ENCODE measurements at regions not wholly inside any gene's neighbourhood (a gene's known extent, or its start where the extent isn't known, plus 50 kb on each side); places are given as distances from the start of the nearest gene placed in this dataset.

- no peak for DNase-seq (ENCODE audit: low spot score)
Observed at GRCh38 chr2:136572335-136572734, 193.0 kb upstream of the THSD7B start.

- no peak for DNase-seq (ENCODE audit: low spot score)
Observed at GRCh38 chr2:136557203-136557602, 208.1 kb upstream of the THSD7B start.

DNA sequence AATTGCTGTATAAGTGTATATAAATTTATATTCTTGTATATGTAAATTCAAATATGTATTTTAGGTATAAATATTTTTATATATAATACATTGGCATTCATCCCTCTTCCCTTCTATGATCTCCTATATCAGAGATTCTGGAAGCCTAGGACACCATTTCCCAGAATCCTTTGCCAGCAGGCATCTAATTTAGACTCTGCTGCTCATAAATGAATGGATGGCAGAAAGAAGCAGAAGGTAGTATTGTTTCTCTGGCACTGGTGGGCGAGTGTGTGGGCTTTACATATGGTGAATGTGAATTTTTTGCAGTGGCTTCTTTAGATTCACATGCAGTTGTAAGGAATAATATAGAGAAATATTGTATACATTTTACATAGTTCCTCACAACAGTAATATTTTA lies 215.2 kb upstream of the THSD7B start:
- DNase-seq (ENCODE audit: low spot score): no peak

DNA sequence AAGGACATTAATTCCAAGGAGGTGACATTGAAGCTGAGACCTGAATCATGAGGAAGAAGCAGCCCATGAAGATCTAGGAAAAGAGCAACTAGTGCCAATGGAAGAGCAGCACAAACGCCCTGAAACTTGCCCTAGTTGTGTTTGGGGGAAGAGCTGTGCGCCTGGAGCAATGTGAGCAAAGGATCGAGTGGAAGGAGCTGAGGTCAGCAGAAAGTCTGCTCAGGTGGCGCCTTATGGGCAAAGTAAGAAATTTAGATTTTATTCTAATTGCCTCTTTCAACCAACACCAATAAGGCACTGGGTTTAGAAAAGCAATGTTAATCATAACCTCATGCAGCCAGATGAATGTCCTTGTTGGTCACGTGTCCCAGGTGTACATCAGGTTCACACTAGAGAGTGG lies 226.0 kb upstream of the THSD7B start:
- no peak for DNase-seq (ENCODE audit: low spot score)

DNA sequence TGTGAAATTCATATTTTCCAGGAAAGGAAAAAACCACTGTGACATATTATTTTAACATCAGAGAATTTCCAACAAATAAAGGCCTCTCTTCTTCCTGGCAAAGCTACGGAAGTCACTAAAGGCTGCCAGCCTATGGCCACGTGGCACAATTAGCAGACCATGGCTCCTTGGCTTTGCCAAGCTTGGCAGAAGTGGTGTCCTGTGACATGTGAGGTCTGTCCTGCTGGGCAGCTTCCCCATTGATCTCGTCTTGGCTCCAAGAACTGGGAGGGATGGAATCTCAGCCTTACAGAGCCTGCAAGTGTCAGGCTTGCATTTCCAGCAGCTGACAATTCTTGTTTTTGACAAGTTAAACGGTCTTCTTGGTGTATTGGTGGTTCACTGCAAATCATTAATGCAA lies 226.9 kb upstream of the THSD7B start:
- no peak for DNase-seq (ENCODE audit: low spot score)

GRCh38 chr2:136534811-136535210 lies 230.5 kb upstream of the THSD7B start:
- DNase-seq (ENCODE audit: low spot score): no peak

DNA sequence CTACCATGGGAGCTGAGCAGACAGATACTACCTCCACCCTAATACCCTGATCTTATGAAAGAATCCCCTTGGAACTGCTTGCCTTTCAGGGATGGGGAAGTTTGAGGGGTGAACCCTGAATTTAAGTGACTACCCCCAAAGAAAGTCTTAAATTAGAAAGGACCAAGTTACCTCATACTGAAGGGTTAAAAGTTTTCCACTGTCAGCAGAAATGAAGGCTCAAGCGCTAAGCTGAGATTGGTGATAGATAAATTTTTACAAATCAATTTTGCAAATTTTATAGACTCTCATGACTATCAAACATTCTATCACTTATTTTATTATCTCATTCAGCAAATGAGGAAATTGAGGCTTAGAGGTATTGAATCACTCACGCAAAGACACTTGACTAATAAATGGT lies 233.2 kb upstream of the THSD7B start:
- DNase-seq (ENCODE audit: low spot score): no peak

DNA sequence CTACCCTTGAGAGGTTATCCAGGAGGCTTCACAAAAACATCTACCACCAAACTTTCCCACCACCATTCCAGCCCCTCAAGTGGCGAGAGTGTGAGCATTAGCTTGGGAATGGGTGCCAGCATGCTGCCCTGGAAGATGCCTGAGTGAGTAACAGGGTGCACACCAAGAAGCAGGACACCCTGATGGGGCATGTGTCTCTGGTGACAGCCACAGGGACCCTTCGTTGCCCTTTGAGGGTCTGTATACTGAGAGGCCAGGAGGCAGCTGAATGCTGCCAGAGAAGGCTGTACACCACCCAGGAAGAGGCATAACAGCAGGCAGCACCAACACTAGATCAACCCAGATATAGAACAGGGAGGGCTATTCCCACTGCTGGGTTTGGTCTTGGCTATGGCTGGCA lies 233.6 kb upstream of the THSD7B start:
- no peak for DNase-seq (ENCODE audit: low spot score)

GRCh38 chr2:136530146-136530545 lies 235.2 kb upstream of the THSD7B start:
- no peak for DNase-seq (ENCODE audit: low spot score)

DNA sequence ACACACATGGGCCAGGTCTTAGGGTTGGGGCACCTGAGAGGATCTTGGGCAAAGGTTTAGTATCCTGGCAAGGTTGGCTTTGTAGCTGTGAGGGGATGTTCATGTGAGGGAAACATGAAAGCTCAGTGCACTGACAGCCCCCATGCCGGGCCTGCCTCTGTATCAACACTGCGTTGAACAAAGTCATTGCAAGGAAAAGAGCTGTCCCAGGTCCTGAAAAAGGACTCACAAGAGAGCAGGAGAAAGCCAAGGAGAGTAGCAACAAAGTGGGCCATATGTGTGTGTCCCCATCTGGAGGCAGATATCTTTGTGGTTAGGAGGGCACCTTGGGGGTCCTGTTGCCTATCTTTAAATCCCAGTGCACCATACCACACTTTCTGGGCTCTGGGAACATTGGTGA lies 237.8 kb upstream of the THSD7B start:
- DNase-seq (ENCODE audit: low spot score): no peak

DNA sequence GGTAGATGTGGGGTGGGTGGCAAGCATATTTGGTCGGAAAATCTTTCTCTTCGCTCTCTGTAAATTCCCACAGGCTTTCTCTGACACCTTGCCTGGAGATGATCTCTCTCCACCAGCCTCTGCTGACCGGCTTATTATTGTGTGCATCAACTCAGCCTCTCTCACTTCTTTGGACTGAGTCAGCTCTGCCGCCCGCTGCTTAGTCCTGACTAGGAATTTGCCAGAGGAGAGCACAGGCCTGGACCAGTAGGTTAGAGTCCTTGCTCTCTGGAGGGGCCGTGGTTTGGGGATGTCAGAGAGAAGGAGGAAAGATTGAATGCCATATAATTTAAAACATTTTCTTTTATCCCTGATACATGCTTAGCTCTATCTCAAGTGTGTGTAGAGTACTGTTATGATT lies 242.6 kb upstream of the THSD7B start:
- no peak for DNase-seq (ENCODE audit: low spot score)

GRCh38 chr2:136517716-136518115 lies 247.6 kb upstream of the THSD7B start:
- DNase-seq (ENCODE audit: low spot score): no peak

DNA sequence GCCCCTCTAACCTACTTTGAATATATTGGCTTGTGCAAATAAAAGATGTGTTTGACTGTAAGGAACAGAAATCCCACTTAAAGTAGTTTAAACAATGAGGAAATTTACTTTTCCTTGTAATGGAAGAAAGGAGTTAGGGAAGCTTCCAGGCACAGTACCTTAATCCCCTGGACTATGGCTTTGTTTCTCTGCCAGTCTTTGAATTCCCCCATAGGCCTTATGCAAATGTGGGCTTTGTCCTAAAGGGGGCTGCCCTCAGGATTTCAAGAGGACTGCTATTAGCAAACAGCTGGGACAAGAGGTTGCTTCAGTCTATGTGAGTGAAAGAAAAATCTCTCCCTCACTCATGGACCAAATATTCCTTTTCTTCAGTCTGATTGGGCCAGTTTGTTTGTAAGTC lies 255.1 kb upstream of the THSD7B start:
- no peak for DNase-seq (ENCODE audit: low spot score)

DNA sequence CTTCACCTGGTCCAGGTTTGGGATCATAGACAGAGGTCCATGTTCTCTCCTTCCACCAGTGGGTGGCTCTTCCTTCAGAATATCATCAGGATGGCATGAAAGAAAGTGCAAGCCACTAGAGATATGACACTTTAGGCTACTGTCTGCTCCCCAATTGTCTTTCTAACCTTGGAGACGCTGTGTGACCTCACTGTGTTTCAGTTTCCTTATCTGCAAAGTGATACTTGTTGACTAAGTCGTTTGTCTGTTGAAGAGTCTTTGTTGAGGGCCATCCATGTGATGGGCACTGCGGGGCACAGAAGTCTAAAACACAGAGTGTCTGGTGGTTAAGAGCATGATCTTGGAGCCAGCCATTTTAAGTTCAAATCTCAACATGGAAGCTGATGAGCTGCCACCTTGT lies 259.9 kb upstream of the THSD7B start:
- DNase-seq (ENCODE audit: low spot score): no peak

DNA sequence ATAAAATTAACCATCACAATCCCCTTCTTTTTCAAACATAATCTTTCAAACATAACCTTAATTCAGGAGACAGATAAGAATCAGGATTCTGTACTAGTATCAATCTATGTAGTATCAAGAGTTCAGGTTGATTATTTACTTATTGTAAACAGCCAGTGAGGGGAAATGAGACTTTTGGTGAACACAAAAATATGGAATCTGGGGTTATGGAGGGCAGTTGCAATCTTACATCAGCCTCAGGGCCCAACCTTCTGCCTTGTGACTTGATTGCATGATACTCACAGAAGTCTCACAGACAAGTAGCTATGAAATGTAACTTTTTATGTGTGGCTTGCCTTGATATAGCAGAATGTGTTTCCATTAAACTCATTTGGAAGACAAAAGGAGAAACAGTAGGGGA lies 262.7 kb upstream of the THSD7B start:
- DNase-seq (ENCODE audit: low spot score): no peak

GRCh38 chr2:136497709-136498108 lies 267.6 kb upstream of the THSD7B start:
- no peak for DNase-seq (ENCODE audit: low spot score)

GRCh38 chr2:136496966-136497365 lies 268.4 kb upstream of the THSD7B start:
- no peak for DNase-seq (ENCODE audit: low spot score)

GRCh38 chr2:136495636-136496035 lies 269.7 kb upstream of the THSD7B start:
- no peak for DNase-seq (ENCODE audit: low spot score)

DNA sequence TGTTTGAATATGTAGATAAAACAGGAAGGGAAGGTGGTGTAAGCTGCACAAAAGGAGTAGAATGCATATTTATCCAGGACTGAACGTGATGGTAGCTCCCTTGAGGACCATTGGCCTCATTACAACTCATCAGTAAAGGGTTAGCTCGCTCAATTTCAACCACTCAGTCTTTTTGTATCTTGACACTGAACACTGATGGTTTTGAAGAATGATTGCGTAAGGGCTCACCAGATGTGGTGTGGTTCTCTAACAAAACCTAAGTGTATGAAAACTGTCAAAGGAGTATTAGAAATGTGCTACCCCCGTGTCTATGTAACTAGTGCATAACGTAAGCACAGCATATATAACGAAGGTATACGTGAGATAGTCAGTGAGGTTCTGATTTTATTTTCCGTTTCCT lies 272.4 kb upstream of the THSD7B start:
- DNase-seq (ENCODE audit: low spot score): no peak

DNA sequence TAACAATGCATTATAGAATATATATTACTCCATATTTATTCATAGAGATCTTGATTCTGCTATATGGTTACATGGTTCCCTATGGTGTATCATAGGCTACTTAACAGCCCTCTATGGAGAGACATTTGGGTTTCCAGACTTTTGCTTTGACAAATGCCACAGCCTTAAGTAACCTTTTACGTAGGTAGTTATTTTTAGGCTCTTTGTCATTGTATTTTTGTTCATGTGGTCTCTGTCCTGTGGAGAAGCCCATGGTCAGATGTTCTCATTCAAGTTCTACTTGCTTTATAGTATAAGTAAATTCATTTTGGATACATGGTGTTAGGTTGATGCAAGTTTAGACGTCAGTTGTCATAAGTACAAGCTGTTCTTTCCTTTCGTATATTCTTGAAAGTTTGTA lies 275.2 kb upstream of the THSD7B start:
- DNase-seq (ENCODE audit: low spot score): no peak

- no peak for DNase-seq (ENCODE audit: low spot score)
Observed at GRCh38 chr2:136487421-136487820, 277.9 kb upstream of the THSD7B start.

DNA sequence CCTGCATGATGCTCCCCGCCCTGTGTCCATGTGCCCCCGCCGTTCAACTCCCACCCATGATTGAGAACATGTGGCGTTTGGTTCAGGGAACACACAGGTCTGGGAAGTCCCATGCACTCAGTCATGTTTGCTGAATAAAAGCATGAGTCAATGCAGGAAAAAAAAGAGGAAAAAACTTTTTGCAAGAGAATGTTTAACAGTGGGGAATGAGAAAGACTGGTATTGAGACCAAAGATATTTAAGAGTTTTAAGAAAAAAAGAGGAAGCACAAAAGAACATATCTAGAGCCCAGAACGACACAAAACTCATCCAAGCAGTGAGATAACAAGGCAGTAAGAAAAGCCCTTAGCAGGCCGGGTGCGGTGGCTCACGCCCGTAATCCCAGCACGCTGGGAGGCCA lies 279.2 kb upstream of the THSD7B start:
- DNase-seq (ENCODE audit: low spot score): no peak

DNA sequence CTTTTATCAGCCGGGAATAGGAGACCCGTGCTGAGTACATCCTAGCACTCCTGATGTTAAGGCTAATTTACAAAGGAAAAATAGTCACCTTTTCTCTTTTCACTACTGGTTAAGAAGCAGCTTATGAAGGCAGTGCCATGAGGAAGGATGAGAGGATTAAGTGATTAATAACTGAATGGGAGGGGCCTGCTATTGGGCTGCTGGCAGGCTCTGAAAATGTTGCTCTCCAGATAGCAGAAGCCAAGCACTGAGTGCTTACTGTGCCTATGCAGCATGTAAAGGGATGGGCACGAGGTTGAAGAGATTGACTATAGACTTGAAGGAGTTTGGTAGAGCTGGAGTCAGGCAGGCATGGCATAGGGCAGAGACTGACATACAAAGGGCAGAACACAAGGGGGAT lies 282.4 kb upstream of the THSD7B start:
- DNase-seq (ENCODE audit: low spot score): no peak

DNA sequence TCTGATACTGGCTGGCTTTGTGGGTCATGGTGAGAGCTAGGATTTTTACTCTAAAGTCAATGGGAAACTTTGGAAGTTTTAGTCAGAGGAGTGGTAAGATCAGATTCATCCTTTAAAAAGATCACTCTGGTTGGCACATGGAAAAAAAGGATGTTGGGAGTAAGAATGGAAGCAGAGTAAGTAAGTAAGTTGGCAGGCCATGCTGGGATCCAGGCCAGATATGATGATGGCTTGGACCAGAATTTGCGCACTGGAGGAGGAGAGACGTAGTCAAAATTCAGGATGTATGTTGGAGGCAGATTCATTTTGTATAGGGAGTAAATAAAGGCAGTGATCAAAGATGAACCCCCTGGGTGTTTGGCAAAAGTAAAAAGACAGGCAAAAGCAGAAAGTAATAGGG lies 283.3 kb upstream of the THSD7B start:
- DNase-seq (ENCODE audit: low spot score): no peak

- no peak for DNase-seq (ENCODE audit: low spot score)
Observed at GRCh38 chr2:136479696-136480095, 285.6 kb upstream of the THSD7B start.

All from AG20443 (cell line).